HG03095 (cell line): ENCODE measurements at regions not wholly inside any gene's neighbourhood (a gene's known extent, or its start where the extent isn't known, plus 50 kb on each side); places are given as distances from the start of the nearest gene placed in this dataset.
"Not testable (repeated sequence)": the region's sequence is repeated elsewhere in the genome, so short reads cannot be mapped to it uniquely, and the experiment has no call there.

ENCODE experiments used
- ATAC-seq: cut with Tn5 transposase; IDR thresholded peaks from one replicate; pipeline ENCODE4 v1.9.1; 2021; ENCODE audit warnings: moderate library complexity; ENCODE audit not compliant: unreplicated experiment

DNA sequence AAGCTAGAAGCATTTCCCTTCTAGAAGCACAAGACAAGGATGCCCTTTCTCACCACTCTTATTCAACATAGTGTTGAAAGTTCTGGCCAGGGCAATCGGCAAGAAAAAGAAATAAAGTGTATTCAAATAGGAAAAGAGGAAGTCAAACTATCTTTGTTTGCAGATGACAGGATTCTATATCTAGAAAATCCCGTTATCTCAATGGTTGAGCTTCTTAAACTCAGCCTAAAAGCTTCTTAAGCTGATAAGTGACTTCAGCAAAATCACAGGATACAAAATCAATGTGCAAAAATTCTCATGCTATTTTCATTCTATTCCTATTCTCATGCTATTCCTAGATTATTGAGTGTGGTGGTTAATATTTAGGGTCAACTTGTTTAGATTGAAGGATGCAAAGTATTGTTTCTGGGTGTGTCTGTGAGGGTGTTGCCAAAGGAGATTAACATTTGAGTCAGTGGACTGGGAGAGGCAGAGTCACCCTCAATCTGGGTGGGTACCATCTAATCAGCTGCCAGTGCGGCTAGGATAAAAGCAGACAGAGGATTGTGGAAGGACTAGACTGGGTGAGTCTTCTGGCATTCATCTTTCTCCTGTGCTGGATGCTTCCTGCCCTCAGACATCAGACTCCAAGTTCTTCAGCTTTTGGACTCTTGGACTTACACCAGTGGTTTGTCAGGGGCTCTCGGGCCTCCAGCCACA is 111.9 kb downstream of the LSMEM1 start:
- not testable (repeated sequence) for ATAC-seq

DNA sequence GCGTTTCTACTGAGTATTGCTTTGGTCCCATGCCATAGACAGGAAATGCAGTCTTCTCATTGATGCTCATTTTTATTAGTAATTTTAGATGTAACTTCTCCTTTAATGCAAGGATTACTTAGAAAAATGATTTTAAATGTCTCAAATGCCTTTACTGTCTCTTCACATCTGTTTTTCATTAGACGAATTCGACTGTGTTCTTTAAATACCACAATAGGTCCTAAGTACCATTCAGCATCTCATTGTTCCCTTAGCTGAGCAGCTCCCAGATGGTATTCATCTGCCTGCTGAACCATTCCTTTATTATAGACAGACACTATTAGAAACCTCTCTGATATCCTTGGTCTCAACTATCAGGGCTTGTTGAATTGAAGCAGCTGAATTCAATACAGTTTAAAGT is 113.6 kb downstream of the LSMEM1 start:
- ATAC-seq: no peak

DNA sequence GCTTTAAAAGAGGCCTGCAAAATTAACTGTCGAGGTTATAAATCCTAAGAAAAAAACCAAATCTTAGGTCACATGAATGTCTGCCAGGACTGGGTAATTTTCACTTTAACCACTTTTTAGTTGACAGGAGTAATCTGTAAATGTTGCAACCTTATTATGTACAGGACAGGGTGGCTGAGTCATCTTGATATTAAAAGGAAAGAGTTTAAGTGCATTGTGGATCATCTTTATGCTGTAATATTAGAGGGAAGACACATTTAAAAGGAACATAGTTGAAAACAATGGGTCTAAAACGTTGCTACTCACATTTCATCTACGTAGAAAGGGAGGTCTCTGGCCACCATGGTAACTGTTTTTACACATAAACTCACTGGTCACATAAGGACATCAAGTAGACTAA is 115.5 kb downstream of the LSMEM1 start:
- no peak for ATAC-seq

DNA sequence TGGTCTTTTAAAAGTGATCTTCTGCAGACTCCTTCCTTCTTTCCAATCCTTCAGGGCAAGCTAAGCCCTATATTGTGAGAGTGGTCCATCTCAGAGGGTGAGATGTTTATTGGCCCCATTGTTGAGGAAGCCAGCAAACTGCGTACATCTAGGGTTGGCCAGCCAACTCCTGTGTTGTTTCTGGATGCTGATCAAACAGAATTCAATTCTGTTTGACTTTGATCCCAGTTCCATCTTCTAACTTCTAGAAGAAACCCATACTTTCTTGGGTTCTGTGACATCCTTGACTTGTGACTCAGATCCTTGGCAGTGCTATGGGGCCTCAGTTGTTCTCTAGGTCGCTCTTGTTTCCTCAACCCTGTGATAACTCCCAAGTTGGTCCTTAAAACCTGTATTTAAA is 116.2 kb downstream of the LSMEM1 start:
- no peak for ATAC-seq

DNA sequence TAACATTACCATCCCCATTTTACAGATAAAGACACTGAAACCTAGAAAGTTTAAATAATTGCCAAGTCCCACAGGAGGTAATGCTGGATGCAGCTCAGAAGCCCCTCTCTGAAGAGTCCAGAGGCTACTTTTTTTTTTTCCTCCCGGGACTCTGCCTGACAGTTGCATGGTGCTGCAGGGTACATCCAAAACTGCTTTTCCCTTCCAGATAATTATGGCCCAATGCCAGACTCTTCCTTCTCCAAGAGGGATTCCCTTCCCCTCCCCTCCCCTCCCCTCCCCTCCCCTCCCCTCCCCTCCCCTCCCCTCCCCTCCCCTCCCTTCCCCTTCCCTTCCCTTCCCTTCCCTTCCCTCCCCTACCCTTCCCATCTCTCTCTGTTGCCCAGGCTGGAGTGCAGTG is 122.9 kb downstream of the LSMEM1 start:
- no peak for ATAC-seq

DNA sequence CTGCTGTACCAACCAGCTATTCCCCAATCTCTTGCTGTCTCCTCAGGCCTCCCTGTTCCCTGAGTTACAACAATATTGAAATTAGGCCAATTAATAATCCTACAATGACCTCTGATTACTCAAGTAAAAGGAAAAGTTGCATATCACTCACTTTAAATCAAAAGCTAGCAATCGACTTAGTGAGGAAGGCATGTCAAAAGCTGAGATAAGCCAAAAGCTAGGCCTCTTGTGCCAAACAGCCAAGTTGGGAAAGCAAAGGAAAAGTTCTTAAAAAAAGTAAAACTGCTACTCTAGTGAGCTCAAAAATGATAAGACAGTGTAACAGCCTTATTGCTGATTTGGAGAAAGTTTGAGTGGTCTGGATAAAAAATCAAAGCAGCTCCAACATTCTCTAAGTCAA is 129.8 kb downstream of the LSMEM1 start:
- no peak for ATAC-seq

DNA sequence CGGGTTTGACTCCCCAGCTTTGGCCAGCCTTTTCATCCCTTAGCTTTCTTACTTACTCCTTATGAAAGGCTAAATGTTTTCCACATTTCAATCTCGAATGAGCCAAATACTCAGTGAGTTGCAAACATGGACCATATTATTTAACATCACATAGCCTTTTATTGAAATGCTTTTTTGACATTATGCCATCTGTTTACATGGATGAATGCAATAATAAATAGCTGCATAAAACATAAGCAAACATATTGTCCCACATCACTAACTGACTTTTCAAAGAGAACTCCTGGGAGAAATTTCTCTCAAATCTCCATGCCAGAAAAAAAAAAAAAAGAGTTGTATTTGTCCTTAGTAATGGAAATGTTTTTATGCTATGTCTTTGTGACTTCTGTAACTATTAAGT is 134.9 kb downstream of the LSMEM1 start:
- no peak for ATAC-seq

DNA sequence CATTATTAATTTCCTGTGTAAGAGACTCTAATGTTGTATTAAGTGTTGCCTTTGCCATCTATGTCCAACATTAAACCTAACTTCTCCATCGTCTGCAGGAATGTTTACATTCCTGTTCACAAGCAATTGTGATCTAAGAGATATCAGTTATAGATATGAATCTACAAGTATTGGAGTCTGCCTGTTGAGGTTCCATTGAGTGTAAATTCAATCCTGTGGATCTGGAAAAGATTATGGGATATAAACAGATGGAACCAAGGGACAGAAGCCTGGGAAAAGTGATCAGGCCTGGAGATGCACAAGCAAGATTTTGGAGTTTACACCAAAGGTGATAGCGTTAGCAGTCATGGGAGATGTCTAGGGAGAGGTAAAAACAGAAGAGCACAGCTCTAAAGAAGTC is 135.5 kb downstream of the LSMEM1 start:
- no peak for ATAC-seq

DNA sequence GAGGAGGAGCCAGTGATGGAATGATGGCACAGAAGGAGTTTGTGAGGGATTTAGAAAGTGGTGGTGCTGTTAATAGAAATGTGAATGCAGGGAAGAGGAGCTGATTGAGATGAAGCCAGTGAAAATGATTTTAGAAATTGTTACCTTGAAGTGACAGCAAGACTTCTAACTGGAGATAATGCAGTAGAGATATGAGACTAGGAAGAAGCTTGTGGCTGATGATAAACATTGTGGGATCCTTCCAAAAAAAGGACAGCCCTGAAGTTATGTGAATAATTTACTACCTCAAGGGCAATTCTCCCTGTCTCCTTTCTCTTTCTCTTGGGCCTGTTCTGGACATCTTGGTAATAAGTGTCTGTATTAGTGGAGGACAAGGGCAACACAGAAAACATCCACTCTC is 138.6 kb downstream of the LSMEM1 start:
- ATAC-seq: no peak

DNA sequence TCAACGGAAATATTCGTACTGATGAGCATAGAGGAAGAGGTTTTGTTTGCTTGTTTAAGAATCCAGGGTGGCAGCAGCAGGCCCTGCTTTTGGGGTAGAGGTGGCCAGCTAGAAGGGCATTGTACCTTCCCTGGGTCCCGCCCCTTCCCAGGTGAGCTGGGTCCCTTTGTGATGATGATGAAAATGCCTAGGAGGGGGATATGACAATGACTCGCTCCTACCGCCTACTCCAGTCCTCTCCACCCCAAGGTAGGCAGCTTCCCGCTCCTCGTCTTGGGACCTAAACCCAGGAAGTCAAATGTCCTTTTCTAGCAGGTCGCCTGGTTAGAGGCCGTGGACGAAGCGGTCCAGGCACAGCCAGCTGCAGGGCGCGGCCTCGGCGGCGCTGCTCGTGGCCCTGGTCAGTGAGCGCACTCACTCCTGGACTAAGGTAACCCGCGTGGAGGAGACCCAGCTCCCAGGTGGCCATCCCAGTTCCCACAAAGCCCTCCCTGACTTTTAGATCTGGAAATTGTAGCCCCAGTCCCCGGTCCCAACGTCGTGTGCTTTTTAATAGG is 141.4 kb downstream of the LSMEM1 start:
- ATAC-seq: no peak

DNA sequence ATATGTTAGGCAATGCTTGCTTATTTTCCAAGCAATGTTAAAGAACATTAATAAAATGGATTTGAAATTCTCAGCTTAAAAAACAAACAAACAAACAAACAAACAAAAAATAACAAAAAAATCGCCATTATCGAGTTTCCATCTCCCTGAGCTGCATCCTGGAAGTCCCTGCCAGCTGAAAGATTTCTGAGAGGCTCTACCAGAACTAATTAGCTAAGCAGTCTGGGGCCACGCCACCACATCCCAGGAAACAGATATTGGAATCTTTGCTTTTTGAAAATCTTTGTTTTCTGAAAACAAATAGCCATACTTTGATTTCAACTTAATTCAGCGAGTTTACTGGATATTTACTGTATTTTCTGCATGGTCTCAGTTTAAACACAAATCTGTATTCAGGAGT is 143.6 kb downstream of the LSMEM1 start:
- ATAC-seq: no peak

DNA sequence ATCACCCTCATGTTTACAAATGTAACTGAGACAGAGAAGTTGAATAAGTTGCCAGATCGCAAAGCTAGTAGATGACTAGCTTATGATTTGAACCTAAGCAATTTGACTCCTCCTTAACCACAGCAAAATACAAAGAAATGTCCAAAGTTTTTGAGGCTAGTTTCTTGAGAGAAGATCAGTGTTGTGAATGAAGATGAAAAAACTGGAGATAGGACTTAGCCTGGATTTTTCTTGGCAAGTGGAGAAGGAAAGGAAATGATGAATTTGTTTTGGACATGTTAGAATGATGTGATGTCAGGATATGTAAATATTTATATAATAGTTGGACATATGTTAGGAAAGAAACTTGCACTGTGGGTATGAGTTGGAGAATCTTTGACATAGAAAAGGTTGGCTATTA is 149.8 kb downstream of the LSMEM1 start:
- ATAC-seq: no peak

DNA sequence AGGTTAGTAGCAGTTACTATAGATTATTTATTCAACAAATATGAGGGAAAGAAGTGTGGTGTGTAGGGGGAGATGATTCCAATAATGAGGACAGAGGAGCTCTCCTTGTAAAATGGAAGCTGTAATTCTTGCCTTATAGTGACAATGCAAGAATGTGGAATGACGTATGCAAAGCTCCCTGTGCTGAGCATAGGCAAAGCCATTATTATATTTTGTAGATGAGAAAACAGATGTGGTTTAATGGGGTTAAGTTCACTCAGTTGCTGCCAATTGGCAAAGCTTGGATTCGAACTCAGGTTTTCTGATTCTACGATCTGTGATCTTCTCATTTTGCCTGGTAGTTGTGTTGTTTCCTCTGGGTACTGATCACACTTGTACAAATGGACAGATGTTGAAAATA is 153.3 kb downstream of the LSMEM1 start:
- ATAC-seq: no peak

DNA sequence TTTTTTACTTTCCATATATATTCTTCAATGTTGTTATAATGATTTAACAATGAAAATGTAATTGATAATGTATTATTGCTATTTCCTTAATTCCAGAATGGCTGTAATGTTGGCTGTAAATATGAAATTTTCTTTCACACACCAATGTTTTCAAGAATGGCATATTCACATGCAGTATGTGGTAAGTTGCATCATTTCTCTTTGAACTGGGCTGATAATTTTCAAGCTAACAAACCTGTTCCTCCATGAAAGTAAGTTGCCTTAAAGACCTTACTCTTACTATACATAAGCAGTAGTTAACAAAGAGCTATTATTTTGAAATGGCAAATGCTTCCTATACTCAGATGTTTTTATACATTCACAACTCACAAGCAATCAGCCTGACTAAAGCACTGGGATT is 154.5 kb downstream of the TMEM168 start:
- ATAC-seq: no peak

DNA sequence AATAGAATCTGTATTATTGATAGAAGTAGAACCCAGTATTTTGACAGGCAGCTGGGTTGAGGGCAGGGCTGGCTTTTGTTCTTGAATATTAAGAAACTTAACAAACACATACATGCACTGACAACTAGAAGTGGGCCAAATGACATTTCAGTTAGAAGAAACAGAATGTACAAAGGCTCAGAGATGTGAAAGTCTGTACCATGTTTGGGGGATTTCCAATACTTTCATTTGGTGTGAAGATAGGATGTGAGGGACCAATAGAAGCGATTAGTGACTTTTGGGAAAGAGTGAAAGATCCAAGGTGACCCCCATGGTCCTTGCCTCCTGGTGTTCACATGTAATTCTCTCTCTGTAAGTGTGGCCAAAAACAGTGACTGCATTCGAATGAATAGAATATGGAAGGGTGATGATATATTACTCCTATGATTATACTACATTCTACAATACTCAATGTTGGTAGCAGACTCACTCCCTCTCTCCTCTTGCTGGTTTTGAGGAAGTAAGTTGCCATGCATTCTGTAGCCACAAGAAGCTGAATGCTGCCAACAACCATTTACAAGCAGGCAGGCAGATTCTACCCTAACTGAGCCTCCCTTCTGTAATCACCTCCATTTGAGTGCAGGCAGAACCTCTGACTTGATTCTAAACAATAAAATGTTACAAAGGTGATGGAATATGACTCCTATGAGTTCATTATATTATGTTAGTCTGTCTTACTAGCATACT is 151.4 kb downstream of the TMEM168 start:
- no peak for ATAC-seq

DNA sequence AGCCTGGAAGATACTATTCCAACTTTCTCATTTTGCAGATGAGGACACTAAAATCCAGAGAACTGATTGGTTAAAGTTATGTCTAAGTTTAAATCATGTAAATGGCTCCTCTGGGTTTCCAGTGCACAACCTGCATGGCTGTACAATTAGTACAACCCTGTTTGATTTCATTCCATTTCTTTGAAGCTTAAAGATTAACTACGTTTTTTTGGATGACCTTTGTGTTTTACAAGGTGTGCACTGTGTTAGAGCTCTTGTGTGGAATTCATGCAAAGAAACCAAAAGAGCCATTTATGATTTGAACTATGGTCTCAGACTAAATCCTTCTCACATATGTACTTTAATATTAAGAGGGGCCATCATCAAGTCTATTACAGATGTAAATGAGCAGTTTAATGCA is 149.5 kb downstream of the TMEM168 start:
- no peak for ATAC-seq

DNA sequence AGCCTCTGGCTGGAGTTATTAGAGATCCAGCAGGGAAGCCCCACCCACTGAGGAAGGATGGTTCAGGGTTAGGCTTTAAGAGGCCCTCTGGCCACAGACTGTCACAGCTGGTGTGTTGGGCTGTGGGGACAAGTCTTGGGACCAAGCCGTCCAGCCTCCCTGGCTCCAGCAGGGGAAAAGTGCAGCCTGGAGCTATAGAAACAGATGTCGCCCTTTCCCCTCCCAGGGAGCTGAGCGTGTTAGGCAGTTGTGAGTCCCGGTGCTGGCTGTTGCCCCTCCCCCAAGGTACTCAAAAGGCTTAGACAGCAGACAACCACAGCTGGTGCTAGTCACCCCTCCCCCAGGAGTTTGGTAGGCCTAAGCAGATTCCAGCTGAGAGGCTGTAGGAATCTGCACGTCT is 143.4 kb downstream of the TMEM168 start:
- no peak for ATAC-seq

DNA sequence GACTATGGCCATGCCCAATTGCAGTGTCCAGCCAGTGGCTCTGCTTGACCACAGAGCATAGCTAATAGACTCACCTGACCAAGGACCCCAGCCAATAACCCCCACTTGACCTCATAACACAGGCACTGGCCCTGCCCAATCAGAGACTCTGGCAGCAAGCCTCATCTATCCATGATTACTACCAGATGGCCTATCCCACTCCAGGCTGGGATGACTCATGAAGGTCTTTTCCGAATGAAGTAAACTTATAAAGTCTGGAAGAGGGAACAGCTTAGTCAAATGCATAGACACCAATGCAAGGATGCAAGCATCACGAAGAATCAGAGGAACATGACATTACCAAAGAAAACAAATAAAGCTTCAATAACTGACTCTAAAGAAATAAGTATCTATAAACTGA is 141.4 kb downstream of the TMEM168 start:
- no peak for ATAC-seq

DNA sequence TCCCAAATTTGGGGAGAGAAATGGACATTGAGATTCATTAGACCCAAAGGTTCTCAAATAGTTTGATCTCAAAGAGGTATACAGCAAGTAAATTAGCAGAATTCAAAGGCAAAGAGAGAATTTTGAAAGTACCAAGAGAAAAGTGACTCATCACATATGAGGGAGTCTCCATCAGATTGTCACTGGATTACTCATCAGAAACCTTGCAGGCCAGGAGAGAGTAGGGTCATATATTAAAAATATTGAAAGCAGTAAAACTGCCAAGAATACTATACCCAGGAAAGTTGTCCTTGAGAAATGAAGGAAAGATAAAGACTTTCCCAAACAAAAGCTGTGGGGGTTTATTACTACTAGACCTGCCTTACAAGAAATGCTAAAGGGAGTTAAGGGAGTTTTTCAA is 140.6 kb downstream of the TMEM168 start:
- ATAC-seq: no peak

DNA sequence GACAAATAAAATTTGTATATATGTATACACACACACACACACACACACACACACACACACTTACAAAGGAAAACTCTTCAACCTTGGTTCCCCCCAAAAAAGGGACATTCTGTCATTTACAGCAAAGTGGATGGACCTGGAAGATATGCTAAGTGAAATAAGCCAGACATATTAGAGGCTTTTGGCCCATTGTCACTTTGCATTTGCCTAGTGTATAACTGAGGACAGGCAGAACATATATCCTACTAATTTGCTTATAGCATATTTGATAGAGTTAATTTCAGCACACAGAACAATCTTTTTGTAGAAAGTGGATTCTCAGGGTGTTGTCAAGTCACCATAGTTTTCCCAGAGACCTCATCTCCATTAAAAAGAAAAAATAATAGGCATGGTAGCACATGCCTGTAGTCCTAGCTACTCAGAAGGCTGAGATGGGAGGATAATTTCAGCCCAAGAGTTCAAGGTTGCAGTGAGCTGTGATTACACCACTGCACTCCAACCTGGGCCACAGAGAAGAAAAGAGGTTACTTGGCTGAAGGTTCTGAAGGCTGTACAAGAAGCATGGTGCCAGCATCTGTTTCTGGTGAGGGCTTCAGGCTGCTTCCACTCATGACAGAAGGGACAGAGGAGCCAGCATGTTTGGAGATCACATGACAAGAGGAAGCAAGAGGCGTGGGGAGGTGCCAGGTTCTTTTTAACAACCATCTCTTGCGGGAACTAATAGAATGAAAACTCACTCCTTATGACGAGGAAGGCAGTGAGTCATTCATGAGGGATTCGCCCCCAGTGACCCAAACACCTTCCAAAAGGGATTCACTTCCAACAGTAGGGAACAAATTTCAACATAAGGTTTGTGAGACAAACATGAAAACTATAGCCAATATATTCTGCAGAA is 135.6 kb downstream of the TMEM168 start:
- ATAC-seq: no peak

DNA sequence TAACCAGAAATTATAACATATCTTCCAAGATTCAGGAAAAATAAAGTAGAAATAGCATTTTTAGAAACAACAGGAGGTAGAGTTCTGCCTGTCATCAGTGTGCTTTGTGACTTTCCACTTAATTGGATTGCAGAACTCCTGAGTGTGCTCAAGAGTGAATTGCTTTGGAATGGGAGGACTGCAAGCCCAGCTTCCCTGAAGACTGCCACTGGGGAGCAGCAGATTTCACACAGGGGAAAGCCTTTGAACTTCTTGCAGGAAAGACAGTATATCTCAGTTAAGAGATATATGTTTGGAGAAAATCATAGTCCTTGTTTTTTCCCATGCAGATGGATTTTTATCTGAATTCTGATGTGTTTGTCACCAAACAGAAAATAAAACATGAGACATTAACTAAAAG is 124.5 kb downstream of the TMEM168 start:
- no peak for ATAC-seq

DNA sequence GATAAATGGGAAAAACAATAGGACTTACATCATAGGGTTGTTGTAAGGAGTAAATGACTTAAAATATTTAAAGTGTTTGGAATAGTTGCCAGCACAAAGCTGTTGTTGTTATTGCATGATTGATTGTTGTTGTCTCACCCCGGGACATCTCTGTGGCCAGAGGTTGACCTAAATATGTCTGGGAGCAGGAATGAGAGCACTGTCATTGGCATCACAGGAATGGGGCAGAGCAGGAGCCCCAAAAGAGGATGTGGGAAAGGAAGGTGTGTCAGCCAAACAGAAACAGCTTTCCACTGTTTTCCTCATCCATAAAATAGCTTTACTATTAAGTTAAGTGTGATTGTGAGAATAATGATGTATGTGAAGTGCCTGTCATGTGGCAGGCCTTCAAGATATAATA is 121.6 kb downstream of the TMEM168 start:
- ATAC-seq: no peak
